Islet of Langerhans (tissue), 1 donor: ENCODE measurements at regions not wholly inside any gene's neighbourhood (a gene's known extent, or its start where the extent isn't known, plus 50 kb on each side); places are given as distances from the start of the nearest gene placed in this dataset.

ENCODE experiments used
- FAIRE-seq: peaks from one replicate; lab custom pipeline; 2011; peaks lifted over from hg19 to GRCh38; lab: Jason Lieb, UNC

GRCh38 chr10:78985973-78986818, 82.6 kb upstream of the ZMIZ1 start:
- no peak for FAIRE-seq

DNA sequence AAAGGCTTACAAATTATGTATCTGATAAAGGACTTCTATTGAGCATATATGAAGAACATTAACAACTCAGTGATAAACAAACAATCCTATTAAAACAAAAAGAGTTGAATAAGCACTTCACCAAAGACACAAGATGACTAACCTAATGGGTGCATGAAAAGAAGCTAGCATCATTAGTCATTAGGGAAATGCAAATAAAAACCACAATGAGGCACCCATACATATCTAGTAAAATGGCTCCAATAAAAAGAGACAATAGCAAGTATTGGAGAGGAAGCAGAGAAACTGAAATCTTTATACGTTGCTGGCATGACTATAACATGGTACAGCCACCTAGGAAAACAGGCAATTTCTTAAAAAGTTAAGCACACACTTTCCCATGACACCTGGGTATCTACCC, 77.6 kb upstream of the ZMIZ1 start:
- peak; percentile 13 for FAIRE-seq

GRCh38 chr10:78992333-78992732, 76.4 kb upstream of the ZMIZ1 start:
- no peak for FAIRE-seq

DNA sequence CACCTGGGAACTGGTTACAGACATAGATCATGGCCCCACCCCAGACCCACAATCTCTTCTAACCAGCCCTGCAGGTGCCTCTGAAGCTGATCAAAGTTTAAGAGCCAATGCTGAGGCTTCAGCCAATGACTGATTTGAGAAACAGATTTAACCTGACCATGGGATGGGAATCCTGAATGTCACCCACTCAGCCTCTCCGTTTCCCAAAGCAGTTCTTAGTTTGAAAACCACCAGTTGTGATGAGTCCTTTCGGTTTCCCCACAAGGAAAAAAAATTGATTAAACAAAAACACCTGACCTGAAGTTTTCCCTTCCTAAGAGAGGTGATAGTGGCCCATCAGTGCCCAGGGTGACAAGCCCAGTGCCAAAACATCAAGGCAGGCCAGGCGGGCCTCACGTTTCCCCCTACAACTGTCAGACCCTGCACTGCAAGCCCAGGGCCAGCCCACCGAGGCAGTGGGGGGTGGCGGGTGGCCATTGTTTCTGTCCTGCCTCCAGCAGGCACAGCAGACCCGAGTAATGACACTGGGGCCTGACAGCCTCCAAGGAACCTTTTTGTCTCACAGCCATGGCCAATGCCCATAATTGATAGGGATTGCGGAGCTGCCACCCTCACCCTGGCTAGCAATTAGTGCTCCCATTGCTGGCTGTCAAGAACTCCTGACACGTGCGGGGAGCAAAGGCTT, 75.4 kb upstream of the ZMIZ1 start:
- no peak for FAIRE-seq

DNA sequence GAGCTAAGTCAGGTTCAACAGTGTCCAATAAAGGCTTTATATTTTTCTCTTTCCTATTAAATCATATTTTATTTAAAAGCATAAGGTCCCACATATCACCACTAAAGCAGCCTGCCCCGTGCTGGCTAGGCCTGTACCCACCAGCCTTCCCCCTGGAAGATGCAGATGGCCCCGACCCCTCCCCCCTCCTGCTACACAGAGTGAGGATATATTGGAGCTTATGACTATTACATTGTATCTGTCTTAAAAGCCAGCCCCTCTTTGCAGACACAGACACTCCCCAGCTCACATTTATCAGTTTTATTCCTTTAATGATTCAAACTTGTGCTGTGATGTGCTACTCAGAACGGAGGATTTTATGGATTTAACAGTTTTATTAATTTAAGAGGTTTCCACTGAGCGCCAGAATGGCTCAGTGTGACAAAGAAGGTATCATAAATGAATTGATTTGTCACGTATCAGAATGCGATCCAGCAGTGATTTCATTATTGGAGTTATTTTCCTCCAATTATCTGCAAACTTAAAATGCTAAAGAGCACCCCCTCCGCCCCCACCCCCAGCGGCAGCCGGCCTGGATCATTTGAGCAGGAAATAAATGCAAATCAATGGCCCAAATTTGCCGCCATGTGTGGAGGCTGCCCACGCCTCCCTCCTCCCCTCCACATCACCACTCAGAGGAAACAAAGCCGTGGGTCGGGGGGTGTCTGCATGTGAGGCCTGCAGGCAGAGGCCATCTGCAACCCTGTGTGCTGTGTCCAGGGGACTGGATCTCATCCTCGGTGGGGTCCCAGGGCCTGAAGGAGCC, 72.6 kb upstream of the ZMIZ1 start:
- no peak for FAIRE-seq

- FAIRE-seq: no peak
These were observed 72.0 kb upstream of the ZMIZ1 start for GRCh38 chr10:78996792-78997129.

GRCh38 chr10:78997635-78998618, 70.8 kb upstream of the ZMIZ1 start:
- FAIRE-seq: no peak

DNA sequence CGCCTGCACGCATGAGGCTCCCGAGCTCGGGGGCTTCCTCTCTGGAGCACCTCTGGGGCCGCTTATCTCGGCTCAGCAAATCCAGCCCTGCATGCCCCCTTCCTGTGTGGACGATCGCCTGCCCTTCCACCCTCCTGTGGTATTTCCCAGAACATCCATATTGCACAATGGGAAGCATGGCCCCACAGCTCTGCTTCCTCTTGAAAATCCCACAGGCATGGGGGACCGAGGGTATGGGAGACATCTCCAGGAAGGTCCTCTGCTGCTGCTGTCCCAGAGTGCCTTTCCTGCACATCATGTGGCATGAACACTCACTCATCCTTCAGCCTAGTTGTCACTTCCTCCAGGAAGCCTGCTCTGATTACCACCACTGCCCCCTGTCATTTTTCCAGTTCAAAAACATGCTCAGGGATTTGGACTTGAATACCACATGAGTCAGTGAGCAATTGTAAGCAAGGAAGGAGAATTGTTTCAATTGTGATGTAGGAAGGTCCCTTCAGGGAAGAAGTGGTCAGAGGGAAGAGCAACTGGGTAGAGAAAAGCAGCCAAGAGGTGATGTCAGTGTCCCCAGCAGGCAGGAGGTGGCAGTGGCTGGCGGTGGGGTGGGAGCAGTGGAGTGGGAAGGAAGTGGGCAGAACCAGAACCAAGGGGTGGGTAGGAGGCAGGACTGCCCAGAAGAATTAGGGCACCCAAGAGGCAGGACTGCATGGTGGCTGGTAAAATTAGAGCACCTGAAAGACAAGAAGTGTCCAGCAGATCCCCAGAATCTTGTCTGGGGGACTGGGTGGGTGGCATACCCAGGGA, 67.5 kb upstream of the ZMIZ1 start:
- no peak for FAIRE-seq

DNA sequence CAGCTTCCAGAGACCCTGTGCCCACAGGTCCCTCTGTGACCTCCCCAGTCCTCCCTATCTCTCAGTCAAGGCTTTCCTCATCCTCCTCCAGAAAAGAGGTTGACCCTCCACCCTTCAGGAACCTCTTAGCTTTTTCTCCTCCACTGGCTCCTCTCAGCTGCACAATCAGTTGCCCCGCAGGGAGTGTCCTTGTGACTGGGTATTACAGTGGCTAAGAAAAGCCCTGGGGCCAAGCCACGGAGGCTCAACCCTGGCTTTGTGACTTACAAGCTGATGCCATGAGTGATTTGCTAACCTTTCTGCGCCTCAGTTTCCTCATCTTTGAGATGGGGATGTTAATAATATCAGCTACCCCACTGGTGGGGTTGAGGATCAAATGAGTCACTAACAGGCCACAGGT, 66.4 kb upstream of the ZMIZ1 start:
- no peak for FAIRE-seq

GRCh38 chr10:79003183-79004100, 65.3 kb upstream of the ZMIZ1 start:
- no peak for FAIRE-seq

GRCh38 chr10:79004311-79004710, 64.5 kb upstream of the ZMIZ1 start:
- no peak for FAIRE-seq

GRCh38 chr10:79005126-79005810, 63.5 kb upstream of the ZMIZ1 start:
- FAIRE-seq: no peak

DNA sequence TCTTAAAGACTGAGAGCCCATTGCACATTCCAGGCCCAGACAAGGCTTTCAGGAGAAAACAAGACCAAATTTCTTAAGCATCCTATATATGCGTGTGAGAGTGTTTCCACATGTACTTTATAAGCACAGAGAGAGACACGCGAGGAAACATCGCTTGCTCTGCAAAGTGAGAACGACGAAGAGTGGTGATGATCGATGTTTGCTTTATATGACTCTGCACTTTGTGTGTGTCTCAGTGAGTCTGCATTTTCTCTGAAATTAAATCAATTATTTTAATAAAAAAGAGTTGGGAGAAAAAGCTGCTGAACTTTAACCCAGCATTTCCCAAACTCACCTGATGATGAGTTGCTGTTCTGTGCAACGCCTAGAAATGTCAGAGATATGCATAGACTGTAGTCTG, 61.7 kb upstream of the ZMIZ1 start:
- FAIRE-seq: no peak

GRCh38 chr10:79007421-79008319, 61.1 kb upstream of the ZMIZ1 start:
- no peak for FAIRE-seq

- no peak for FAIRE-seq
These were observed 59.6 kb upstream of the ZMIZ1 start for GRCh38 chr10:79009145-79009544.

- no peak for FAIRE-seq
These were observed 56.2 kb upstream of the ZMIZ1 start for GRCh38 chr10:79012567-79012966.

DNA sequence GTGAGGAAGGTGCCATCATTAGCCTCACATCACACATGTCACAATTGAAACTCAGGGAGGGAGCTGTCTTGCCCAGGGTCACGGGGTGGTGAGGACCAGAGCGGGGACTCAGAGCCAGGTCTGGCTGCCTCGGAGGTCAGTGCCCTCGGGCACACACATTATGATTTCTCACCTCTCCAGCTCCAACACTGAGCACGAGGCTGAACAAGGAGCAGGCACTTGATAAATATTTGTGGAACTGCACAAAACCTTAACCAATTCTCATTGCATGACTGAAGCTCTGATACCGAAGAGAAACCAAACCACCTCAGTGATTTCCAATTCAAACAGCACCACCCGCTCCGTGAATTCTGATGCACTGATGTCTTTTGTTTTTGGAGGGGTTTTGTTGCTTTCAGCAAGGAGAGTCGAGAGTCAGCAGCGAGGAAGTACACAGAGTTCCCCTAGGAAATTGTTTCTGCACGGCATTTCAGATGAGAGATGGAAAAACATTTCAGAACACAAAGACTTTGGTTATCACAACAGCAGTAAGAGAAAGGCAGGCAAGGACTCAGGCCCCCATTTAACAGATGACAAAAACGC, 55.3 kb upstream of the ZMIZ1 start:
- FAIRE-seq: no peak

GRCh38 chr10:79014796-79015195, 54.0 kb upstream of the ZMIZ1 start:
- FAIRE-seq: no peak
